ENCODE measurements at regions not wholly inside any gene's neighbourhood (a gene's known extent, or its start where the extent isn't known, plus 50 kb on each side); places are given as distances from the start of the nearest gene placed in this dataset.

- H3K36me3 ChIP-seq (ENCODE audit: insufficient read depth), result no peaks in the 10 kb centered on the region
- Mint-ChIP-seq H3K4me3 (no peak overlapping the region), H3K27ac (no peak overlapping the region), H3K4me1 (peaks cover 21% of the 10 kb centered on the region), H3K27me3 (ENCODE audit: insufficient read depth, low read depth, poor library complexity) (peaks cover 2% of the 10 kb centered on the region), H3K9me3 (no peaks in the 10 kb centered on the region), H3K36me3 (ENCODE audit: low read depth) (no peaks in the 10 kb centered on the region)
- ATAC-seq, result no peak
- H3F3A ChIP-seq (replicated peaks; ENCODE audit: low read depth), result no peaks in the 10 kb centered on the region
- H3K27ac ChIP-seq (ENCODE audit: low read depth), result no peak overlapping the region
- H3K4me1 ChIP-seq (ENCODE audit: insufficient read depth), result peaks cover 13% of the 10 kb centered on the region
- no peak overlapping the region for H3K4me3 ChIP-seq
- DNase-seq (ENCODE audit: low spot score), result no peak
- no peak overlapping the region for H3K4me2 ChIP-seq
- no peaks in the 10 kb centered on the region for H3K9me2 ChIP-seq (ENCODE audit: insufficient read depth)
- no peaks in the 10 kb centered on the region for H3K79me2 ChIP-seq (replicated peaks; ENCODE audit: insufficient read depth)
- no peaks in the 10 kb centered on the region for H3K27me3 ChIP-seq (ENCODE audit: insufficient read depth)
- no peaks in the 10 kb centered on the region for H4K20me1 ChIP-seq (replicated peaks; ENCODE audit: insufficient read depth)
- H2AFZ ChIP-seq, result no peak overlapping the region
- no peak for TF ChIP-seq ZNF462 (CRISPR knock-in tag; IDR thresholded peaks at IDR 0.05)
- TF ChIP-seq EZH2phosphoT487 (IDR thresholded peaks at IDR 0.05; ENCODE audit: unreplicated experiment), result no peak
- TF ChIP-seq EZH2 (IDR thresholded peaks at IDR 0.05; ENCODE audit: low read depth, unreplicated experiment), result no peak
- TF ChIP-seq STAT1 (IDR thresholded peaks at IDR 0.05; ENCODE audit: unreplicated experiment), result no peak
- no peak for TF ChIP-seq ZNF114 (CRISPR knock-in tag; IDR thresholded peaks at IDR 0.05)
- no peak for TF ChIP-seq REST (IDR thresholded peaks at IDR 0.05; ENCODE audit: unreplicated experiment)
- TF ChIP-seq ETS1 (IDR thresholded peaks at IDR 0.05), result no peak
- TF ChIP-seq JUNB (IDR thresholded peaks at IDR 0.05; ENCODE audit: unreplicated experiment), result no peak
- TF ChIP-seq NANOG (IDR thresholded peaks at IDR 0.05; ENCODE audit: borderline replicate concordance), result no peak
- TF ChIP-seq POLR2AphosphoS5 (IDR thresholded peaks at IDR 0.05; ENCODE audit: low read depth), result no peak
- no peak for TF ChIP-seq CREB1 (CRISPR knock-in tag; IDR thresholded peaks at IDR 0.05; ENCODE audit: low read depth)
- TF ChIP-seq CTCF (conservative IDR thresholded peaks at IDR 0.05; ENCODE audit: low read depth in 2 of 2), result no peak
- TF ChIP-seq ZNF331 (CRISPR knock-in tag; IDR thresholded peaks at IDR 0.05; ENCODE audit: low read depth), result no peak
Measured at GRCh38 chr13:105607016-105607415, 928.4 kb downstream of the EFNB2 start.

All from GM23338 (cell line).